ENCODE measurements at regions not wholly inside any gene's neighbourhood (a gene's known extent, or its start where the extent isn't known, plus 50 kb on each side); places are given as distances from the start of the nearest gene placed in this dataset.
"Not testable (repeated sequence)": the region's sequence is repeated elsewhere in the genome, so short reads cannot be mapped to it uniquely, and the experiment has no call there.

- TF ChIP-seq CTCF (IDR thresholded peaks at IDR 0.05; ENCODE audit: low read depth, low read length) = no peak
- H3K4me3 ChIP-seq (ENCODE audit: low read depth, low read length) = no peak overlapping the region
Observed at GRCh38 chr13:84590663-84591062, 708.4 kb upstream of the SLITRK1 start.

DNA sequence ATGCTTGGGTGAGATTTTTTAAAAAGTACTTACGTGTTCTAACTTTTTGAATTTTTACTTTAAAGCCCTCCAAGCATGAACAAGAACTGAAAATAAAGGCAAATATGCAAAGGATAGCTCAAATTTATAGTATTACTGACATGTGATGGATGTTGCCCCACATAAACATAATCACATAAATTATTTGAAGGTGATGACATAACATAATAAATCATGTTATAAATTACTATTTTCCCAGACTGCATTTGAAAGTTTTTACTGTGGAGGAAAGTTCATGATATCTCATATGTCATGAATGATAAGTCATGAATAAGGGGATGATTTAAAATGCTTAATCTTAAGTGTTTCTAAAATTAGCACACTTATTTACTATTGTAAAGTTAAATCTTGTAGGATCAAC lies 705.7 kb upstream of the SLITRK1 start:
- H3K4me3 ChIP-seq (ENCODE audit: low read depth, low read length) = no peak overlapping the region
- TF ChIP-seq CTCF (IDR thresholded peaks at IDR 0.05; ENCODE audit: low read depth, low read length) = no peak

DNA sequence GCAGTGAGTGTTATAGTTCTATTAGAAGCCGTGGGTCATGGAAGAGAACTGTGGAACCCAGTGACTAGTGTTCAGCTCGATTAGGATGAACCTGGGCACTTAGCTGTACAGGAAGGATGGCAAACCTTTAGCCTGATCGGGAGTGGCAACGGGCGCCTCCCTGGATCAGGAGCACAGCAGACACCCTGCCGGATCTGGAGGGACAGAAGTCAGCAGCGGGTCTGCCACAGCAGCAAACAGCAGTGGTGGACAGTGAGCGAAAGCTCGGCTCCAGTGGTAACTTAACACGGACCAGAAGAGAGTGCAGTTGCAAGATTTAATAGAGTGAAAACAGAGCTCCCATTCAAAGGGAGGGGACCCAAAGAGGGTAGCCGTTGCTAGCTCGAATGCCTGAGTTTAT lies 697.6 kb upstream of the SLITRK1 start:
- not testable (repeated sequence) for H3K4me3 ChIP-seq (ENCODE audit: low read depth, low read length)

DNA sequence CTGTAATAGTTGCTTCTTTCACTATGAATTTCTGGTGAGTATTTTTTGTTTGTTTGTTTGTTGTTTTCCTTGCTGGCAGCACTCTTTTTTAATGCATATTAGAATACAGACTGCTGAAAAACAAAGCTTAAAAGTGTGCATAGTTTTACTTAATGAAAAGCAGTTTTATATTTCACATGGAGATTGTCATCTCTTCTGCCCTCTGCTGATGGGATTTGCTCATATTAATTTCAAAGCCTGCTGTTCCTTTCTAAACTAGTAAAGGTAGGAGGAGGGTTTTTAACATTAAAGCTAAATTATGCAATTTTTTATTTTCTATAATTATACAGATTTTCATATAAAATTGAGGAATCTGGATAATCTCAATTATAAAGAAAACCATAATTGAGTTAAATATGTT lies 692.6 kb upstream of the SLITRK1 start:
- TF ChIP-seq CTCF (IDR thresholded peaks at IDR 0.05; ENCODE audit: low read depth, low read length) = no peak
- no peak overlapping the region for H3K4me3 ChIP-seq (ENCODE audit: low read depth, low read length)

DNA sequence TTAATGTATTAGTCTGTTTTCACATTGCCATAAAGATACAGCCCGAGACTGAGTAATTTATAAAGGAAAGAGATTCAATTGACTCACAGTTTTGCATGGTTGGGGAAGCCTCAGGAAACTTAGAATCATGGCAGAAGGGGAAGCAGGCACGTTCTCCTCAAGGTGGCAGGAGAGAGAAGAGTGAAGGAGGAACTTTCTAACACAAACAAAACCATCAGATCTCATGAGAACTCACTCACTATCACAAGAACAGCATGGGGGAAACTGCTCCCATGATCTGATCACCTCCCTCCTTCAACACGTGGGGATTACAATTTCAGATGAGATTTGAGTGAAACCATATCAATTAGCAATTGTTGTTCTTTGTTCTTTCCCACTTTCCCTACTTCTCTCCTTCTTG lies 689.0 kb upstream of the SLITRK1 start:
- TF ChIP-seq CTCF (IDR thresholded peaks at IDR 0.05; ENCODE audit: low read depth, low read length) = no peak

DNA sequence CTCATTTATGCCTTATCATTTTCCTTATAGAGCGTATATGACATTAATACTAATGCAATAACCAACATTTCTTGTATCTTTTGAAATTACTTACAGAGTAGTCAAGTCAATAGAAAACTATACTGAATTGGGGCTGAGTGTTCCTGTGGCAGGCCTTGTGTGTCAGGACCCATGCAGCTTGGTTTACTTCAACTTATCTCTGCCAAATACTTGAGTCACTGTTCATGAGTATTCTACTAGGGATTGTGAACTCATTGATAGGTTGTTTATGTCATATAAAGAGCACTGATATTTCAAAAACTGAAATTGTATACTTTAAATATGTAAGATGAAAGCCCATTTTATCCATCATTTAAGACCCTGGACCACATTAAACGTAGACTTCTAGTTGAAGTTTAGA lies 688.6 kb upstream of the SLITRK1 start:
- no peak overlapping the region for H3K4me3 ChIP-seq (ENCODE audit: low read depth, low read length)
- TF ChIP-seq CTCF (IDR thresholded peaks at IDR 0.05; ENCODE audit: low read depth, low read length) = no peak

More for the DNA sequence above, 689.0 kb upstream of the SLITRK1 start:
- H3K4me3 ChIP-seq (ENCODE audit: low read depth, low read length) = no peak overlapping the region

DNA sequence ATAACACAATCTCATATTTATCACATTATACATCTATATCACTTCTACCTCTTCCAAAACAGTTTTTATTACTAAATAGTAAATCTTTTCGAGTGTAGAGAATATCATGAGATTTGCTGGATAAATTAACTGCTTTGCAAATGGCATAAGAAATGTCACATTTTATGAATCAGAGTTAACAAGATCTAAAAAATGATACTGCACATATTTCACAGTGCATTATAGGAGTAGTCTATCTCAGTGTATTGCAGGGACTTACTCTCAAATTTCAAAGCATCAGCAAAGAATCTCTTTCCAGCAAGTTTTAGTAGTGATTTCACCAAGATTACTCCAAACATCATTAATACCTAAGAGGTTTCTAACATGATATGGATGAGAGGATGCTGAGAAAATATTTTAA lies 687.1 kb upstream of the SLITRK1 start:
- no peak for TF ChIP-seq CTCF (IDR thresholded peaks at IDR 0.05; ENCODE audit: low read depth, low read length)
- no peak overlapping the region for H3K4me3 ChIP-seq (ENCODE audit: low read depth, low read length)

GRCh38 chr13:84567848-84568247 lies 685.6 kb upstream of the SLITRK1 start:
- H3K4me3 ChIP-seq (ENCODE audit: low read depth, low read length) = no peak overlapping the region
- TF ChIP-seq CTCF (IDR thresholded peaks at IDR 0.05; ENCODE audit: low read depth, low read length) = no peak
